Activated CD4-positive, alpha-beta T cell treated with anti-CD3 and anti-CD28 coated beads, Interleukin-2, Interleukin-4, amounts not matched to agents 100 ng/mL and 50 ng/mL, durations not matched to agents 16 hours and 8 hours (primary cell): ENCODE measurements at regions not wholly inside any gene's neighbourhood (a gene's known extent, or its start where the extent isn't known, plus 50 kb on each side); places are given as distances from the start of the nearest gene placed in this dataset.
"Not testable (repeated sequence)": the region's sequence is repeated elsewhere in the genome, so short reads cannot be mapped to it uniquely, and the experiment has no call there.

Experiments
- DNase-seq: peaks from one replicate; pipeline ENCODE4 v3.0.0-alpha.2; 2020; ENCODE audit warnings: low spot score

- no peak for DNase-seq
These were observed 167.9 kb upstream of the NTF3 start for GRCh38 chr12:5264006-5264405.

GRCh38 chr12:5267603-5268423 lies 164.1 kb upstream of the NTF3 start:
- DNase-seq, result no peak

- no peak for DNase-seq
These were observed 163.3 kb upstream of the NTF3 start for GRCh38 chr12:5268424-5269210.

GRCh38 chr12:5269846-5270245 lies 162.1 kb upstream of the NTF3 start:
- no peak for DNase-seq

- no peak for DNase-seq
These were observed 159.7 kb upstream of the NTF3 start for GRCh38 chr12:5272018-5272785.

- no peak for DNase-seq
These were observed 158.2 kb upstream of the NTF3 start for GRCh38 chr12:5273709-5274108.

GRCh38 chr12:5276327-5276880 lies 155.5 kb upstream of the NTF3 start:
- DNase-seq, result no peak

GRCh38 chr12:5280086-5280485 lies 151.8 kb upstream of the NTF3 start:
- DNase-seq, result no peak

GRCh38 chr12:5290368-5290767 lies 141.5 kb upstream of the NTF3 start:
- DNase-seq, result not testable (repeated sequence)

- no peak for DNase-seq
These were observed 139.3 kb upstream of the NTF3 start for GRCh38 chr12:5292651-5293050.

GRCh38 chr12:5293773-5294172 lies 138.1 kb upstream of the NTF3 start:
- DNase-seq, result no peak

- DNase-seq, result no peak
These were observed 137.4 kb upstream of the NTF3 start for GRCh38 chr12:5294274-5295070.

GRCh38 chr12:5295151-5295550 lies 136.8 kb upstream of the NTF3 start:
- no peak for DNase-seq

GRCh38 chr12:5295996-5296395 lies 135.9 kb upstream of the NTF3 start:
- DNase-seq, result no peak

GRCh38 chr12:5301539-5301938 lies 130.4 kb upstream of the NTF3 start:
- no peak for DNase-seq

GRCh38 chr12:5305425-5305824 lies 126.5 kb upstream of the NTF3 start:
- DNase-seq, result no peak

GRCh38 chr12:5305886-5306545 lies 125.9 kb upstream of the NTF3 start:
- no peak for DNase-seq

- no peak for DNase-seq
These were observed 124.8 kb upstream of the NTF3 start for GRCh38 chr12:5307065-5307464.

GRCh38 chr12:5308216-5308615 lies 123.7 kb upstream of the NTF3 start:
- no peak for DNase-seq

- DNase-seq, result no peak
These were observed 122.9 kb upstream of the NTF3 start for GRCh38 chr12:5308996-5309395.

GRCh38 chr12:5309654-5310053 lies 122.3 kb upstream of the NTF3 start:
- DNase-seq, result no peak
